ENCODE measurements at regions not wholly inside any gene's neighbourhood (a gene's known extent, or its start where the extent isn't known, plus 50 kb on each side); places are given as distances from the start of the nearest gene placed in this dataset.

DNA sequence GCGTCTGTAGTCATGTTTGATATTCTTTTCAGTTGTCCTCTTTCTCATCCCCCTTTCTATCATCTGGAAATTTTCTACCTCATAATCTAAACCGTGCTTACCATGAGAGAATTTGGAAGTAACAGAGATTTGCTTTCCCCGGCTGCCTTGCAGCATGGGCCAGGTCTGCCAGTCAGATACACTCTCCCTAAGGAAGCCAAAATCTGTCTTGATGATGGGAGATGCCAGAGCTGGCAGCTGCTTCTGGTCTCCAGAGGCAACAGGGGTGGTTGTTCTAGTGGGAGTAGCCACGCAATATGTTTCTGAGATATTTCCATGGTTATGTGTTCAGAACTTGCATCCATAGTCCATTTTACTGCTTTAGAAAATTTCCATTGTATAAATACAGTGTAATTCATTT, 218.9 kb upstream of the RORA start:
- no peak for DNase-seq (ENCODE audit: low spot score)
- in situ Hi-C loops (cut with HindIII; ENCODE audit: low sequenced_read_pairs): no loop called here

- in situ Hi-C loops (cut with HindIII; ENCODE audit: low sequenced_read_pairs): no loop called here
- no peak for DNase-seq (ENCODE audit: low spot score)
These were observed 215.5 kb upstream of the RORA start for GRCh38 chr15:61444585-61444984.

DNA sequence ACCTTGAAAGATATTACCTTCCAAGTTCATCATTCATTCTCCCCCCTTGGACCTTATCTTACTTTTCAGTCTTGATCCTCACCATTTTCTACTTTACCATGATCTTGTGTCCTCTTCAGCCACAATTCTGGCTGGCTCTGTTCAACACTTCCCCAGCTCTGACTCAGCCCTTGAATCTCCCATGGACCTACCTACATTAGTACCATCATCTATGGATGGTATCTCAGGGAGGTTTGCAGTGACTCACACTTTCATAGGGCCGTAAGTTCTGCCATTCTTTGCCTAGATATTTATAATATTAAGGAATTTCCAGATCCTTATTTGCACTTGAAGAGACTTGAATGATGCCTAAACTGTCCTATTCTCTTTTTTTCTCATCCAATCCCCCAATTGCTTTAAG, 213.7 kb upstream of the RORA start:
- in situ Hi-C loops (cut with HindIII; ENCODE audit: low sequenced_read_pairs): no loop called here
- DNase-seq (ENCODE audit: low spot score): no peak

- in situ Hi-C loops (cut with HindIII; ENCODE audit: low sequenced_read_pairs): no loop called here
- no peak for DNase-seq (ENCODE audit: low spot score)
These were observed 212.8 kb upstream of the RORA start for GRCh38 chr15:61441891-61442290.

- in situ Hi-C loops (cut with HindIII; ENCODE audit: low sequenced_read_pairs): no loop called here
- DNase-seq (ENCODE audit: low spot score): no peak
These were observed 197.4 kb upstream of the RORA start for GRCh38 chr15:61426466-61426865.

- no peak for DNase-seq (ENCODE audit: low spot score)
- in situ Hi-C loops (cut with HindIII; ENCODE audit: low sequenced_read_pairs): no loop called here
These were observed 196.8 kb upstream of the RORA start for GRCh38 chr15:61425934-61426333.

DNA sequence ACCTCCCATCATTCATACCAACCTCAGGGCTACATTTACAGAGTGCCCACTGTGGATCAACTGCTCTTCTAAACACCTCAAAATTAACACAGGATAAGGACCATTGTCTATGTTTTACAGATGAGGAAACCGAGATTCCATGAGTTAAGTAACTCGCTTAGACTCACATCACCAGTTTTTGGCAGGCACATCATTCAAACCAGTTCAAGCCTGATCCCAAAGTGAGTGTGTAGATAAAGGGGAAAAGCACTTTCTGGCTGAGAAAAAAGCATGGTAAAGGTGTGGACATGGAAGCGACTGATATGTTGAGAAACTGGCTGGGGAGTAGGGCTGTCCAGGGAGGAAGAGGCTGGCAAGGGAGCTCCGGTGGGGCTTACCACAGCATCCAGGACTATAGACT, 193.7 kb upstream of the RORA start:
- no peak for DNase-seq (ENCODE audit: low spot score)
- in situ Hi-C loops (cut with HindIII; ENCODE audit: low sequenced_read_pairs): no loop called here

DNA sequence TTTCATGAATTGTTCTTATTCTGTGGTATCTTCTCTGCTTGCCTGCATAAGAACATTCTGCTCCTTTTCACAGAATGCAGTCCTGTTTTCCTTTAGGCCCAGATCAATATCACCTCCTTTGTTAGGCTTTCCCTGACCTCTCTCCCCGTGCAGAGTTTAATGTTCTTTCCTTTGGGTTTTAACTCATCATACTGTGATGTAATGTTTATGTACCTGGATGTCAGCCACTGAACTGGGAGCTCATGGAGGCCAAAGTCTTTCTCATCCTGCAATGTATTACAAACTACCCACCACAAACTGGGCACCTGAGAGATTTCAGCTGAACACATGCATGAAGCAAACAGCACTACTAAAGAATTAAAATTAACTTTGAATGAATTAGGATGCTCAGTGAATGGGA, 192.8 kb upstream of the RORA start:
- DNase-seq (ENCODE audit: low spot score): no peak
- in situ Hi-C loops (cut with HindIII; ENCODE audit: low sequenced_read_pairs): no loop called here

DNA sequence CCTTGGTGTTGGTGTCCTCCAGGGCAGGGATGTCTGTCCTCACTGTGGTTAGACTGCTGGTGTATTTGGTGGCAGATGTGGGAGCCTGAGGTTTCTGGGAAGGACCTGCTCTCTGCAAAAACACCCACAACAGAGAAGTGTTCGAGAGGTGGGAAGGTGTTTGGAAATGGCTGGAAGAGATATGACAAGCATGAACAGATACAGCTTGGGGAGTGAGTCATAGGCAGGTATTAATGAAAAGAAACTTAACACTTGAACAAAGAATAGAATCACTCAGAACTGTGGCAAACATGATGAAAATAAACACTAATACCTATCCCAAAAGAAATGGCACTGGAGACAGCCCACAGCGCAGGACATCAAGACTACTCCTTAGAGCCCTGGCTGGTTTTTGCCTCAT, 192.4 kb upstream of the RORA start:
- in situ Hi-C loops (cut with HindIII; ENCODE audit: low sequenced_read_pairs): no loop called here
- no peak for DNase-seq (ENCODE audit: low spot score)

GRCh38 chr15:61420546-61420945, 191.4 kb upstream of the RORA start:
- DNase-seq (ENCODE audit: low spot score): no peak
- in situ Hi-C loops (cut with HindIII; ENCODE audit: low sequenced_read_pairs): no loop called here

GRCh38 chr15:61415617-61416120, 186.6 kb upstream of the RORA start:
- in situ Hi-C loops (cut with HindIII; ENCODE audit: low sequenced_read_pairs): no loop called here
- no peak for DNase-seq (ENCODE audit: low spot score)

DNA sequence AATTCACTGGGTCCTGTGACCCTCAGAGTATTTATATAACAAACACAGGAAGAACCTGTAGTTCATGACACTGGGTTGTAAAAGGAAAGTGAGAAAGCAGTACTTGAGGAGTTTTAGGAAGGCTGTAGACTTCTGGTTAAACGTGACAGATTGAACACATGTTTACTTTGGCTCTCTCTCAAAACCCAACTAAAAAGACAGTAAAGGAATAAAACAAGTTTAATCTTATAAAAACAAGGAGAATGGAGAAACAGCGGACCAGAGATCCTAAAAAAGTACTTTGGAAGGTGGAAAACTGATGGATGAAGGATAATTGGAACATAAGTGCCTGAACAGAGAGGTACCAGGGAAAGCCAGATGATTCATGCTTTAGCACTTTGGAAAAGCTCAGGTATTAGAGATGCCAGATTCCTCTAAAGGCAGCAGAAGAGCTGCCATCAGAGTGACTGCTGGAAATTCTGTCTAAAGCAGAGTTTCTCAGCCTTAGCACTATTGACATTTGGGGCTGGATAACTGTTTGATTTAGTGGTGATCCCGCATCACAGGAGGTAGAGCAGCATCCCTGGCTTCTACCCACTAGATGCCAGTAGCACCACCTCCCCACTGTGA, 182.9 kb upstream of the RORA start:
- DNase-seq (ENCODE audit: low spot score): no peak
- in situ Hi-C loops (cut with HindIII; ENCODE audit: low sequenced_read_pairs): no loop called here

- in situ Hi-C loops (cut with HindIII; ENCODE audit: low sequenced_read_pairs): no loop called here
- DNase-seq (ENCODE audit: low spot score): no peak
These were observed 181.6 kb upstream of the RORA start for GRCh38 chr15:61410662-61411061.

DNA sequence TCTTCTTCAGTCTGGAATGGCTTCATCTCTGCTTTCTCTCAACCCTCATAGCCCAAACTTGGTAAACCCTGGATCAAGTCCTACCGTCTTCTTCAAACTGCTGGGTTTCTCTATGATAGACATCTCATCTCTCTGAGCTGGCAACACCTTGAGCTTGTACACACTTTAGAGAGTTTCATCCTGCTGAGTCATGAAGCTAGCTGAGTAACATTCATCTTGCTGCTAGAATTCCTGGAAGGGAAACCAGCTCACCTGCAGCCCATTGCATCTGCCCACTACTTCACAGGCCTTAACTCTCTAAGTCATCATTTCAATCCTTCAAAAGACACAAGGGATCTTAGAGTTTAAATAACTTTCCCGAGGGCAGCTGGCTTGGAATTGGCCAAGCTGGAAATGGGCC, 175.5 kb upstream of the RORA start:
- DNase-seq (ENCODE audit: low spot score): no peak
- in situ Hi-C loops (cut with HindIII; ENCODE audit: low sequenced_read_pairs): no loop called here

DNA sequence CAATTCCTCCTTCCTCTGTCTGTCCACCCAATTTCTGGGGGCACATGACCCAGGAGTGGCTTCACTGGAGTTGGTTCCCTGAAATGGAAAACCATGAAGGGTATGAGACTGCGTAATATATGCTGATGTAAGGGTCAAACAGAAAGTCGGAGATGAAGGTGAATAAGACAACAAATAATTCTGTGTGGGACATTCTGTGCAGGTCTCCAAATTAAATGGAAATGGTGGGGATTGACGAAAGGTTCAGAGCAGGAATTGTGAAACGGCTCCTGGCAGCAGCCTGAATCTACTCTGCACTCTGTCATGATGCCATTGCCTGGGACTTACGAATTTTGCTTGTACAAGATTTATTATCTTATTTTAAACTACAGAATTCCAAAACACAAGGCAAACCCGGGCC, 174.8 kb upstream of the RORA start:
- in situ Hi-C loops (cut with HindIII; ENCODE audit: low sequenced_read_pairs): no loop called here
- no peak for DNase-seq (ENCODE audit: low spot score)

GRCh38 chr15:61401903-61402698, 173.0 kb upstream of the RORA start:
- in situ Hi-C loops (cut with HindIII; ENCODE audit: low sequenced_read_pairs): no loop called here

DNA sequence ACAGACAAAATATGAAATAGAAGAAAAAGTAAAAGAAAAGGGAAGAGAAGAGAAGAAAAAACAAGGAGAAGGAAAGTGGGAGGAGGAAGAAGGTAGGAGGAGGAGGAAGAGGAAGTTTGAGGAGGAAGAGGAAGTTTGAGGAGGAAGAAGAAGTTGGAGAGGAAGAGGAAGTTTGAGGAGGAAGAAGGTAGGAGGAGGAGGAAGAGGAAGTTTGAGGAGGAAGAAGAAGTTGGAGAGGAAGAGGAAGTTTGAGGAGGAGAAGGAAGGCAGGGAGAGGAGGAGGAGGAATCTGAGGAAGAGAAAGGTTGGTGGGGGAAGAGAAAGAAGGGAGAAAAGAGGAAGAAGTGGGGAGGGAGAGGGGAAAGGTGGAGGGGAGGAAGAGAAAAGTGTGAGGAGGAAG, 169.2 kb upstream of the RORA start:
- DNase-seq (ENCODE audit: low spot score): no peak
- in situ Hi-C loops (cut with HindIII; ENCODE audit: low sequenced_read_pairs): no loop called here

More at GRCh38 chr15:61401903-61402698, 173.0 kb upstream of the RORA start:
- DNase-seq (ENCODE audit: low spot score): no peak

DNA sequence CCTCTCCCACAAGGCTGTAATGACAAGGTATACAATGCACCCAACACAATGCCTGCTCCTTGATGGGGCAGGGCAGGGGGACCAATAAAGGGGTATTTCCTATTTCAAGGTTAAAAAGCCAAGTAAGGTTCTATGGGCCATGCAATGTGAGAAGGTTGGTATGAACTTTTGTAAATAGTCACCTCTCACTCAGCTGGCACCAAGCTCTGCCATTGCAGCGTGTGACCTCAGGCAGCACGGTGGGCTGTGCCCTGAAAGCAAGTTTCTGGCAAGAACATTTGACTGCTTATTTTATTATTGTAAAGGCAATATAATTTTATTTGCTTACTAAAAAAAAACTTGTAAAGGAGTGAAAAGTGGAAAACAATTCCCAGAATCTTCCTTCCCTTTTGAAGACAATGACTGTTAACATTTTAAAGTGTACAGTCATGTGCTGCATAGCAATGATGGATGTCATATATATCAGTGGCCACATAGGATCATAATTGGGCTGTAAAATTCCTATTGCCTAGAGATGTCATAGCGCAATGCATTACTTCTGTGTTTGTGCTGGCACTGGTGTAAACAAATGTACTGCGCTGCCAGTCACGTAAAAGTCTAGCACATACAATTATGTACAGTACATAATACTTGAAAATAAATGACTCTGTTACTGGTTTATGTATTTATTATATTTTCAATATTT, 167.3 kb upstream of the RORA start:
- in situ Hi-C loops (cut with HindIII; ENCODE audit: low sequenced_read_pairs): no loop called here
- no peak for DNase-seq (ENCODE audit: low spot score)

- in situ Hi-C loops (cut with HindIII; ENCODE audit: low sequenced_read_pairs): no loop called here
- peak; percentile 6 for DNase-seq (ENCODE audit: low spot score)
These were observed 164.8 kb upstream of the RORA start for GRCh38 chr15:61393949-61394348.

- DNase-seq (ENCODE audit: low spot score): no peak
These were observed 164.4 kb upstream of the RORA start for GRCh38 chr15:61393524-61393923.

More at GRCh38 chr15:61393524-61393923, 164.4 kb upstream of the RORA start:
- in situ Hi-C loops (cut with HindIII; ENCODE audit: low sequenced_read_pairs): no loop called here
